ENCODE measurements at regions not wholly inside any gene's neighbourhood (a gene's known extent, or its start where the extent isn't known, plus 50 kb on each side); places are given as distances from the start of the nearest gene placed in this dataset.

- WGBS, 4 donors, result 94 to 96% (median 95%) methylated on average over 16 of the region's 16 CpGs
- ATAC-seq, result no peak
These were observed 225.9 kb upstream of the IRX3 start for GRCh38 chr16:54512467-54512995.

GRCh38 chr16:54511222-54511731 is 224.7 kb upstream of the IRX3 start:
- Histone ChIP-seq H3K4me3 (no peak overlapping the region), H3K36me3 (no peaks in the 10 kb centered on the region), H3K27ac (peak overlapping the region in 10 of 12 donors; percentile 22 to 73 (median 48)), H3K9me3 (no peaks in the 10 kb centered on the region), H3K4me1 (peaks cover 0 to 31% (median 17%) of the 10 kb centered on the region in 12 donors), H3K27me3 (no peaks in the 10 kb centered on the region)
- no peak for TF ChIP-seq CTCF (IDR thresholded peaks at IDR 0.05)
- TF ChIP-seq POLR2A (IDR thresholded peaks at IDR 0.05), result no peak
- ATAC-seq (no peak), DNase-seq (no peak)
- intact Hi-C loops (cut with DNase I), result no loop called here
- WGBS, 4 donors, result 68 to 77% (median 72%) methylated on average over 3 of the region's 3 CpGs

More at GRCh38 chr16:54512467-54512995, 225.9 kb upstream of the IRX3 start:
- H3K4me3 ChIP-seq, result no peak overlapping the region
- DNase-seq, result no peak
- intact Hi-C loops (cut with DNase I), result no loop called here
- no peak overlapping the region for H3K27ac ChIP-seq
- no peaks in the 10 kb centered on the region for H3K27me3 ChIP-seq
- no peaks in the 10 kb centered on the region for H3K36me3 ChIP-seq
- H3K9me3 ChIP-seq, result no peaks in the 10 kb centered on the region
- H3K4me1 ChIP-seq, result peaks cover 0 to 19% (median 12%) of the 10 kb centered on the region in 12 donors
- no peak for TF ChIP-seq CTCF (IDR thresholded peaks at IDR 0.05)
- no peak for TF ChIP-seq POLR2A (IDR thresholded peaks at IDR 0.05)

DNA sequence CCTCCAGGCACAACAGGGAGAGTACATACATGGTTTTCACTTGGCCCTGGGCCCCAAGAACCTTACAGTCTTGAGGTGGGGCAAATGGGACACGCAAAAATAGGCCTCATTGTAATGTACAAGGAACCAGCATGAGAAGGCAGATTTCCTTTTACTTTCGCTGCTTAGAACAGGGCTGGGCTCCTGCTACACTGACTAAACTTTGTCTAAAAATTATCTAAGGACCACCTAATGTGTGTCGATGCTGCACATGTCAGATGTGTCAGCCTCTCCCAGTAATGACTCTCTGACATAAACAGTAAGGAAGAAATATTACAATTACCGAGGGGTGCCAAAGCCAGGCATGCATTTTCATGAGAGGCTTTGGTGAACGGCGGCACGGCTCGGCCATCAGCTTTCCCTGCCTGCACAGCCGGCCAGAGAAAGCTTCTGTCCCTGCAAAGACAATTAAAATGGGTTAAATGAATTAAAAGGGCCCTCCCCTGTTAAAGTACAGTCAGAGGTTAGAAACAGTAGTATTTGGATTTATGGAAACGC is 224.2 kb upstream of the IRX3 start:
- Histone ChIP-seq H3K27ac (peak overlapping the region in 11 of 12 donors; percentile 22 to 73 (median 43)), H3K36me3 (no peaks in the 10 kb centered on the region), H3K4me3 (peak overlapping the region in 1 of 12 donors; percentile 1), H3K4me1 (peaks cover 0 to 34% (median 18%) of the 10 kb centered on the region in 12 donors), H3K27me3 (no peaks in the 10 kb centered on the region), H3K9me3 (no peaks in the 10 kb centered on the region)
- TF ChIP-seq POLR2A (IDR thresholded peaks at IDR 0.05) (no peak), CTCF (IDR thresholded peaks at IDR 0.05) (no peak)
- intact Hi-C loops (cut with DNase I), result no loop called here
- no peak for DNase-seq
- ATAC-seq, result peak in 2 of 4 donors; percentile 53 to 60
- 43 to 54% (median 46%) methylated on average over 10 of the region's 10 CpGs for WGBS, 4 donors

DNA sequence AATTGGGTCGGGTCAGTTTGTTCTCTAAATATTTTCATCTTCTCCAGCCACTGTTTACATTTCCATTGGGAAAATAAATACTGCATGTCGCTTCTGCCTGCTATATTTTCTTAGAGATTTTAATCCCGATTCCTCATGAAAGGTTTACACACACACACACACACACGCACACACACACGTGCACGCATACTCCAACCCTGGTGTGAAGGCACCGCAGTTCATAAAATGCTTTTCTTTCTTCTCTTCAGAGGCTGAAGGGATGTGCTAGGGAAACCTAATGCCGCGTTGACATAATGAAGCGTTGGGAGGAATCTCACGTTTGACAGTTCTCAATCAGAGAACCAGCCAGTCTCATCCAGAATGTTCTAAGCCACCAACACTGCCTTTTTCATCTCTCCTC is 222.9 kb upstream of the IRX3 start:
- no peaks in the 10 kb centered on the region for H3K27me3 ChIP-seq
- intact Hi-C loops (cut with DNase I), result loop anchor here in 6 of 10 donors (10.0 kb wide), 4 partner anchors 125 to 425 kb away; partner anchors contain the start of genes IRX3 (in 2 of the 6) and IRX5 (in 2 of the 6)

More for the DNA sequence above, 222.9 kb upstream of the IRX3 start:
- DNase-seq (no peak), ATAC-seq (no peak)
- no peak for TF ChIP-seq POLR2A (IDR thresholded peaks at IDR 0.05)
- no peak for TF ChIP-seq CTCF (IDR thresholded peaks at IDR 0.05)
- Histone ChIP-seq H3K36me3 (no peaks in the 10 kb centered on the region), H3K4me1 (peaks cover 0 to 45% (median 28%) of the 10 kb centered on the region in 12 donors), H3K27ac (no peak overlapping the region), H3K9me3 (no peaks in the 10 kb centered on the region), H3K4me3 (no peak overlapping the region)
- WGBS, 4 donors, result 87 to 95% (median 92%) methylated on average over 11 of the region's 11 CpGs
